OCI-LY7 (cell line): ENCODE measurements at regions not wholly inside any gene's neighbourhood (a gene's known extent, or its start where the extent isn't known, plus 50 kb on each side); places are given as distances from the start of the nearest gene placed in this dataset.

Experiments
- BruUV-seq: library from RNA; stranded (reverse); fragments of 400-500 nt; replicated peaks from 2 replicates; lab custom pipeline; 2021; lab: Mats Ljungman, UMichigan
- CTCF ChIA-PET: fragments of 300-600 bp; sonication (Branson Sonifier 250); formaldehyde crosslinking; loops from one replicate; lab custom pipeline; 2022; ENCODE audit warnings: antibody characterized with exemption; ENCODE audit not compliant: unreplicated experiment; lab: Charles Lee
- POLR2A ChIA-PET: fragments of 300-600 bp; sonication (Branson Sonifier 250); formaldehyde crosslinking; loops from one replicate; lab custom pipeline; 2022; ENCODE audit warnings: antibody characterized with exemption; lab: Charles Lee
- DNase-seq: peaks from one replicate; pipeline ENCODE4 v3.0.0-alpha.2; 2015; ENCODE audit warnings: low spot score
- H2AFZ ChIP-seq: fragments of 200-600 bp; sonication (generic), shearing (Covaris generic); 2 replicates; pipeline ENCODE4 v1.6.1; 2014; ENCODE audit warnings: mild to moderate bottlenecking, antibody characterized with exemption, low read length, moderate library complexity
- H3K27ac ChIP-seq: fragments of 200-600 bp; sonication (generic); 2 replicates; pipeline ENCODE4 v1.5.1; 2014; ENCODE audit warnings: mixed run types, low read depth, mild to moderate bottlenecking, moderate library complexity, low read length, inconsistent platforms; ENCODE audit not compliant: poor library complexity, severe bottlenecking
- H3K36me3 ChIP-seq: fragments of 200-600 bp; sonication (generic); 2 replicates; pipeline ENCODE4 v1.6.1; 2014; ENCODE audit warnings: mild to moderate bottlenecking, antibody characterized with exemption, low read length, moderate library complexity, mixed read lengths; ENCODE audit not compliant: insufficient read depth
- H3K4me1 ChIP-seq: fragments of 200-600 bp; sonication (generic); 2 replicates; pipeline ENCODE4 v1.5.1; 2014; ENCODE audit warnings: mild to moderate bottlenecking, low read length; ENCODE audit not compliant: insufficient read depth, poor library complexity, severe bottlenecking
- H3K4me2 ChIP-seq: fragments of 200-600 bp; sonication (generic); 2 replicates; pipeline ENCODE4 v1.6.1; 2014; ENCODE audit warnings: mild to moderate bottlenecking, low read length
- H3K4me3 ChIP-seq: fragments of 200-600 bp; sonication (generic); 2 replicates; pipeline ENCODE4 v1.5.1; 2014; ENCODE audit warnings: mild to moderate bottlenecking, low read depth, low read length; ENCODE audit not compliant: poor library complexity, severe bottlenecking
- H3K79me2 ChIP-seq: fragments of 200-600 bp; sonication (generic); 2 replicates; pipeline ENCODE4 v1.6.1; 2016; ENCODE audit warnings: low read depth, mild to moderate bottlenecking, low read length, moderate library complexity, mixed read lengths; ENCODE audit not compliant: insufficient read depth
- H3K9me2 ChIP-seq: fragments of 200-600 bp; sonication (generic); 2 replicates; pipeline ENCODE4 v1.6.1; 2016; ENCODE audit warnings: mild to moderate bottlenecking, low read length, mixed read lengths; ENCODE audit not compliant: insufficient read depth
- H3K9me3 ChIP-seq: fragments of 200-600 bp; sonication (generic); 2 replicates; pipeline ENCODE4 v1.6.1; 2014; ENCODE audit warnings: mild to moderate bottlenecking, mixed run types, low read length, mixed read lengths
- H4K20me1 ChIP-seq: fragments of 200-600 bp; sonication (generic); 2 replicates; pipeline ENCODE4 v1.6.1; 2014; ENCODE audit warnings: mild to moderate bottlenecking, antibody characterized with exemption, low read length, moderate library complexity, mixed read lengths; ENCODE audit not compliant: insufficient read depth
- CTCF ChIP-seq: fragments of 200-600 bp; sonication (generic); conservative IDR thresholded peaks from 2 replicates; pipeline ENCODE4 v1.5.1; 2014; ENCODE audit warnings: mild to moderate bottlenecking, antibody characterized with exemption, low read length, moderate library complexity, mixed read lengths
- EZH2phosphoT487 ChIP-seq: fragments of 200-600 bp; sonication (generic); IDR thresholded peaks from 2 replicates; pipeline ENCODE4 v1.6.1; 2018; ENCODE audit warnings: low read depth, borderline replicate concordance, mild to moderate bottlenecking, mixed run types, antibody characterized with exemption, low read length, moderate library complexity, mixed read lengths
- intact Hi-C: fragments of 100-400 bp; cut with micrococcal nuclease; formaldehyde crosslinking; loops from one replicate; pipeline ENCODE4 v1.10.0; 2022; ENCODE audit not compliant: unreplicated experiment

- ChIA-PET CTCF (no interaction called here), POLR2A (no interaction called here)
- H3K27ac ChIP-seq, result no peak overlapping the region
- H3K4me3 ChIP-seq, result no peak overlapping the region
- H3K9me3 ChIP-seq, result no peaks in the 10 kb centered on the region
- H3K4me2 ChIP-seq, result no peak overlapping the region
- H3K9me2 ChIP-seq, result no peaks in the 10 kb centered on the region
- TF ChIP-seq EZH2phosphoT487 (no peak), CTCF (no peak)
- no TSS peak for BruUV-seq
- H3K79me2 ChIP-seq, result no peaks in the 10 kb centered on the region
- H2AFZ ChIP-seq, result no peak overlapping the region
- no peaks in the 10 kb centered on the region for H3K36me3 ChIP-seq
- H4K20me1 ChIP-seq, result no peaks in the 10 kb centered on the region
- no peak for DNase-seq
- no peaks in the 10 kb centered on the region for H3K4me1 ChIP-seq
- intact Hi-C loops, result no loop called here
Measured at GRCh38 chr2:146252119-146252518, 1592.7 kb upstream of the ACVR2A start.

GRCh38 chr2:146251328-146251727 lies 1593.5 kb upstream of the ACVR2A start:
- BruUV-seq, result no TSS peak
- CTCF ChIA-PET, result no interaction called here
- TF ChIP-seq CTCF (no peak), EZH2phosphoT487 (no peak)
- POLR2A ChIA-PET, result interaction anchor here (0.7 kb wide), 1 partner anchor 53 kb away, joined by 3 read pairs; no protein-coding TSS in a partner anchor
- H3K9me2 ChIP-seq, result no peaks in the 10 kb centered on the region
- no peaks in the 10 kb centered on the region for H3K36me3 ChIP-seq
- H3K9me3 ChIP-seq, result no peaks in the 10 kb centered on the region
- no peak for DNase-seq
- no peak overlapping the region for H3K27ac ChIP-seq
- H4K20me1 ChIP-seq, result no peaks in the 10 kb centered on the region
- H3K4me3 ChIP-seq, result no peak overlapping the region
- no peaks in the 10 kb centered on the region for H3K4me1 ChIP-seq
- H3K79me2 ChIP-seq, result no peaks in the 10 kb centered on the region
- no peak overlapping the region for H3K4me2 ChIP-seq
- intact Hi-C loops, result no loop called here
- no peak overlapping the region for H2AFZ ChIP-seq

- Histone ChIP-seq H3K9me2 (no peaks in the 10 kb centered on the region), H3K36me3 (no peaks in the 10 kb centered on the region), H3K4me1 (no peaks in the 10 kb centered on the region), H3K4me3 (no peak overlapping the region), H3K79me2 (no peaks in the 10 kb centered on the region), H3K4me2 (no peak overlapping the region), H2AFZ (no peak overlapping the region), H4K20me1 (no peaks in the 10 kb centered on the region), H3K27ac (no peak overlapping the region), H3K9me3 (no peaks in the 10 kb centered on the region)
- TF ChIP-seq EZH2phosphoT487 (no peak), CTCF (no peak)
- ChIA-PET POLR2A (no interaction called here), CTCF (no interaction called here)
- intact Hi-C loops, result no loop called here
- DNase-seq, result no peak
- BruUV-seq, result no TSS peak
Measured at GRCh38 chr2:146246736-146247523, 1597.9 kb upstream of the ACVR2A start.
